GM21825 (cell line): ENCODE measurements at regions not wholly inside any gene's neighbourhood (a gene's known extent, or its start where the extent isn't known, plus 50 kb on each side); places are given as distances from the start of the nearest gene placed in this dataset.

Source experiments
- ATAC-seq: cut with Tn5 transposase; IDR thresholded peaks from one replicate; pipeline ENCODE4 v1.9.1; 2021; ENCODE audit warnings: mild to moderate bottlenecking, moderate library complexity; ENCODE audit not compliant: unreplicated experiment

DNA sequence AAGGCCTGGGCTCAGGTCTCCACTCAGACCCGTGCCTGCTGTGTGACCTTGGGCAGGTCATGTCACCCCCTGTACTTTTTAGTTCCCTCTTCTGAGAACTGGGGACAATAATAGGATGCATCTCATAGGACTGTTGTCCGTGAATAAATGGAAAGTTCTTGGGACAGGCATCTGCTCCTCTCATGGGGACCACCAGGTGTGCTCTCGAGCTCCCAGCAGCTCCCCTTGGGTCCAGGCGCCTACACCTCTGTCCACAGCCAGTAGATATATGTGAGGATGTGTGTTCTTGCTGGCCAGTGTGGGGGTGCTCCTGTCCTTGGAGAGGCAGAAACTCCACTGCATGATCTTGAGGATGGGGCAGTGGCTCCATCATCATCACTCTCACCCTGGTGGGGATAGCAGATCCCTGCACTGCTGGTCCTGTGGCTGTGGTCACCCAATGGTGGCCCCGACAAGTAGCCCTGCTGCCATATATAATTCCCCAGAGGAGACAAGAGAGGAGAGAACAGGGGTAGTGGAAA lies 257.6 kb upstream of the TLE3 start:
- no peak for ATAC-seq

DNA sequence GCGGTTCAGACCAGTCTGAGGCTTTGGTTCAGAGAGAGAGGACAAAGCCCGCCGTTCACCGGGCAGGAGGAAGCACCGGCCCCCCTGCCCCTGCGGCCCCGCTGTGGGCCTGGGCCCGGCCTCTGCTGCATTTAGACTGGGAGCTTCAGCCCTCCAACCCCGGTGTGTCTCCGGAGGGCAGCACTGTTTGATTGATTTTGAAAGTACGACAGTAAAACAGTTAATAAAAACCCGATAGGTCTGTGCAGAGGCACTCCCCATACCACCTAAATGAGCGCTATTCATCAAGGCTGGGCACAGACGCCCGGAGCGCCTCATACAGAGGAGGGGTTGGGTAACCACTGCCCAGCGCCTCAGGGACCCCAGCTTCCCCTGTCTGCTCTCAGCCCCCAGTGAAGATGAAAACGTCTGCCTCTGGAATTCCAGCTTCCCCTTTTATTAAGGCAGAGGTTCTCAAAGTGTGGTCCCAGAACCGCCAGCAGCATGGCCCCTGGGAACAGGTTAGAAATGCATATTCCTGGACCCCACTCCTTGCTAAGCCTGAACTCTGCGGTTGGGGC lies 256.7 kb upstream of the TLE3 start:
- no peak for ATAC-seq

DNA sequence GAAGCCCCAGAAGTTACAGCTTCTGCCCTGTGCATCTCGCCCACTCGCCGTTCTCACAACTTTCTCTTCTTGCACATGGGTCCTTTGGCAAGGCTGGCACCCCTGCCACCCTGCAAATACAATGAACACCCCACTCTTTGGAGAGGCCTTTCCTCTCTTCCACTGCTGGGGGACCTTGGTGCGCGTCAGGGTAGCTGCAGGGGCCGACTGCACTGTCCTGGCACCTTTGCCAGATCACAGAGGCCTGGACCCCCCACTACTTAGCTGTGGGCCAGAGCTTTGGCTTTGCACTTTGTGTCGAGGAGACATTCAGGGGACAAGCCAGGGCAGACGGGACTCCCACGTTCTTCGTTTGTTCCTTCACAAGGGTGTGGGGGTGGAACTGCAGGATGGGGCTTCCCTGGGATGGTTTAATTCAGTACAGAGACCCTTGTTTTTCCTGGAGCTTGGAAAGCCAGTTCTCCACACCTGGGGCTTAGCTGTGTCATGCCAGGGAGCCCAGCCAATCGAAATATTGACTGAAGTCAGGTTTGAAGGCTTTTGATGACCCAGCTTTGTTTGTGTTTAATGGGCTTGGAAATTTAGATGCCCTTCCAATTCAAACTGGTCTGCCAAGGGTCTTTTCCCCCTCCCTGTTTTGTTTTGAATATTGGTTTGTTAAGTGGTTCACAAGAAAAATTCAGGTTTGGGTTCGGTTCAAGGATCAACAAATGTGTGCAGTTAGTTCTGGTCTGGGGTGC lies 256.1 kb upstream of the TLE3 start:
- no peak for ATAC-seq

DNA sequence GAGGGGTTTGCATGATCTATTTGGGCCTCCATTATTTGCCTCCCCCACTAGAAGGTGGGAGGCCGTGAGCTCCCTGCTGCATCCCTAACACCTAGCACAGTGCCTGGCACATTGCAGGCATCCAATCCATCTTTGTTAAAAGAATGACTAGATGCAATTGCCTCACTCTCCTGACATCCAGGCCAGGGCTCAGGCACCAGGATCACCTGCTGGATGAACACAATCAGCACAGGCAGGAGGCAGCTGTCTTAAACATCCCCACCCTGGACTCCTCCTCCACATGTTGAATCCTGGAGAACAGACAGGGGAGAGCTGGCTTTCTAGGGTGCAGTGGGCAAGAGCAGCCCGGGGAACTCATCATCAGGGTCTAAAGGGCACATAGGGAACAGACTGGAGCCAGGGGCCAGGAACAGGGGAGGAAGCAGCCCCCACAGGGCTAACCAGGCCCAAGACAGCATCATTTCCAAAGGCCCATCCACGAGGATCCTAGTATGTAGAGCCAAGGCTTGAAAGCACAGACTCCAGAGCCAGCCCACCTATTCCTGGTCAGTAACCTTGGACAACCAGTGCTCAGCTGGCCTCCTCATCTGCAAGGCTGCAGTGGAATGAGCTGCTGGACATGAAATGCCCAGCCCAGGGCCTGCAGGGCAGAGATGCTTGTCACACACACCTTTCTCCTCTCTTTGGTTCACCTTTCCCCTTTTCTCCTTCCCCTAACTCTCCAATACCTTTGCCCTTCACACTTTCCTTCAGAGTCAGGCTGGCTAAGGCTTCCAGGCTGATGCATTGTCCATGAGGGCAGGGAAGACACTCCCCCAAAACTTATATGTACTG lies 254.4 kb upstream of the TLE3 start:
- ATAC-seq: no peak

DNA sequence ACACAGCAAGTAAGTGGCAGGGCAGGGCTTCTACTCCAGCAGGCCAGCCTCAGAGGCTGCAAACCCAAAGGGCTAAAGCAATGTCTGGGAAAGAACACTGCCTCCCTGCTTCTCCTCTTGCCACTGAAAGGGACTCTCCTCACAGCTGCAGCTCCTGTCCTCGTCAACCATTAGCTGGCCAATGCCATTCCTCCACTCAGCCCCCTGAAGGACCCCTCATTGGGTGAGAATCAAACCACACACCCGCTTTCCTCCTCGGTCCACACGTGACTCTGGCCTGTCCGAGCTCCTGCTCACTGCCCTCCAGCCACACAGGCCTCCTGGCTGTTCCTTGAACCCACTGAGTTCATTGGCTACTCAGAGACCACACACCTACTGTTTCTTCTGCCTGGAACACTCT lies 253.7 kb upstream of the TLE3 start:
- ATAC-seq: no peak

DNA sequence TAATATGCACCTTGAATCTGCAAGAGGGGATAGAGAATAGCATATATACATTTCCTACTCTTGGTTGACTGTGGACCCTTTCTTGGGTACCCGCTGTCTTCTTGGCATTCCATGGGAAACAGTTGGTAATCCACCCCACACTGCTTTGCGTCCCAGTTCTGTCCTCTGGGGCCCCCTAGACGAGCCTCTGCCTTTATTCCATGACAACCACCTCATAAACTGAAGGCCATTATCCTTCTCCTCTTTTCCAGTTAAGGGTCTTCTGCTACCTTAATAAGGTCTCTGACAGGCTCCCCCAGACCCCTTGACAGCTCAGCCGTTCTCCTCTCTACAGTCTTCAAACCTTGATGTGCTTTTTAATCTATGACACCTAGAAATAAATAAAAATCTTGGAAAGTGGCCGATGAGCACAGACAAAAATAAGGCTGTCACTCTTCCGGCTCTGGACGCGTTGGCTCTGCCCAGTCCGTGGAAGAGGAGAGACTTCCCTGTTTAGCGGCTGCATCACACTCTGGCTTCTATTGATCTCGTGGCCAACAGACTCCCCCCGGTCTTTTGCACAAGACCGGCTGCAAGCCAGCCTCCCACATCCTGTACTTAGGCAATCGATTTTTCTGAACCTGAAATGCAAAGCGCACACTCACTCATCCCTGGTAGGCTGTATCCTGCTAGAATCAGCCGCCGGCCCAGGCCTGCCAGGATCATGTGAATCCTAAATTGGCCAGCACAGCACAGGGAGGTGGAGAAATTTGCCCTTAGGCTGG lies 251.0 kb upstream of the TLE3 start:
- no peak for ATAC-seq

DNA sequence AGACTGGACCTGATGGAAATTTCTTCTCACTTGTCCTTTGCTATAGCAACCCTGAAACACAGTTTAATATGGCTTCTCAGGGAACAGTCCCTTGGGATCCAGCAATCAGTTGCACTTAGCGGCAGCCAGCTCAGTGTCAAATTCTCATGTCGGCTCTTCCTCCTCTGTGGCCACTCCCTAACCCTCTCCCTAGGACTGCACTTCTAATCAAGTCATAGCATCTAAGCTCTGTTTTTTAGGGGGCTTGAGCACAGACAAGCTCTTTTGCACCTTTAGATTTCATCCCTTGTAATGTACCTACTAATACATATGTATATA lies 250.5 kb upstream of the TLE3 start:
- ATAC-seq: no peak

DNA sequence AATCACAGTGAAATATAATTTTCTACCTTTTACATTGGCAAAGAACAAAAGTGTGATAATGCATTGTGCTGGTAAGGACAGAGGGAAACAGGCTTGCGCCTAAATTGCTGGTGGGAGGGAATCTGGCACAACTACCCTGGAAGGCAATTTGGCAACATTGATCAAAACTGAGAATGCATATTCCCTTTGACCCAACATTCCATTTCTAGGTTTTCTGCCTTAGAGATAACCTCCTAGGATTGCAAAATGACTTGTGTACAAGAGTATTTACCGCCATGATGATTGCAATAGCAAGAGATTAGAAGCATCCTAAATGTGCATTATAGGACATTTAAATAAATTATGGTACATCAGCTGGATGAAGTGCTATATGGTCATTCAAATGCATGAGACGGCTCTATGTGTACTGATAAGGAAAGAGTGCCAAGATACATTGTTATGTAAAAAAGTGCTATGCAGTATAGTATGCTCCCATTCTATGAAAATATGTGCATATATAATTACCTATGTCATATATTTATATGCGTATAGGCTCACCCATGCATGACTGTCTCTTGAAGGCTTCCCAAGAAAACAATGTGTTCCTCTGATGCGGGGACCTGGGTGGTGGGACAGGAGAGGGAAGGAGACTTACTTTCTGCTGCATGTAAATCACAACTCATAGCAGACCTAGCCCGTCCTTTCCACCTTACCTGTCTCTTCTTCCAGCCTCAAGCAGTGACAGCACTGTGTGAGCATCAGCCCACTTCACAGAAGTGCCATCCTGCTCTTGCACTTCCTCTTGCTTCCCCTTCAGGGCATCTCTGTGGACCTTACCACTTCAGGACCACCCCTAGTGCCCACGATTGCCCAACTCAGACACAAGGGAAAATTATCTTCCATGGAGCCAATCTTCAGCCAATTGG lies 249.9 kb upstream of the TLE3 start:
- ATAC-seq: no peak

DNA sequence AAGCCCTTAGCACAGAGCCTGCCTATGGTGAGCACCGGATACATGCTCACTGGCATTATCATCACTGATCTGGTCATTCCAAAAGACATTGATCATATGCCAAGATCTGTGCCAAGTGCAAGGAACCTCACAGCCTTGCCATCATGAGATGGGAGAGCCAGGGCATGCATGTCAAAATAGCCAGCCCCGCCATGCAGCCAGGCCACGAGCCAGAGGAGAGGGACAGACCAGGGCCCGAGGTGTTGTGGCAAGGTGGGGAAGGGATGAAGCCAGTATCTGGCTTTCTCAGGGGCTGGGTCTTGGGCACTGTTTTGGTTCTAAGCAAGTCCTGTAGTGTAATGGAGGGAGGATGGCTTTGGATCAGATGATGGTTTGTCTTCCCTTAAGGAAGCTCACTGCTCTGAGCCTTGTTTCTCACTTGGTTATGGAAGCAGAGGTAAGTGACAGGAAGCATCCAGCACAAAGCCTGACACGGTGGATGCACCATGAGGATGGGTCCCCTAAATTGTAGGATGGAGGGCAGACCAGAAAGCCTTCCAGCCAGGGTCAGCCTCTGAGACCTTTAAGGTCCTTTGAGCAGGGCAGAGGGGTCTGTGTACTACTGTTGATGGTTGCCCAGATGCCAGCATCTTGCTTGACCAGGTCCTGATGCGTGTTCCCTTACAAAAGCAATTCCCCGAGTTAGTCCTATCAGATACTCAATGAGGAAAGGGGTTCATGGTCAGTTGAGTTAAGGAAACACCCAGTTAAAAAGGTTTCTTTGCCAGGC lies 247.7 kb upstream of the TLE3 start:
- no peak for ATAC-seq

DNA sequence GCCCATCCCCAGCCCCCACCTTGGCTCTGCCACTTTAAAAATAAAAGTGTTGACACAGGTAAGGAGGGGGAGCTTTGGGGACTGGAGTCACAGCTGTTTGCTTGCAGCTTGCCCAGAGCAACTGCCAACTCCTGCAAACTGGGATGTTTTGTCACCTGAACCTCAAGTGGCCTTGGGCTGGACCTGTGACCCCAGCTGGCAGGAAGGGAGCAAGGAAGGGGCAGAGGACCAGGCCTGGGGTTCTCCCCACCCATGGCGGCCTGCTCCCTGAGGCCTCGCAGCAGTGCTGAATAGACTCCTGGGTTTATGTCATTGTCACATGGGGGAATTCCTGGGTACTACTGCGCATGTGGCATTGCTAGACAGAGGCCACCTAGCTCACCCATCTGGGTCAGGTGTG lies 246.9 kb upstream of the TLE3 start:
- no peak for ATAC-seq

DNA sequence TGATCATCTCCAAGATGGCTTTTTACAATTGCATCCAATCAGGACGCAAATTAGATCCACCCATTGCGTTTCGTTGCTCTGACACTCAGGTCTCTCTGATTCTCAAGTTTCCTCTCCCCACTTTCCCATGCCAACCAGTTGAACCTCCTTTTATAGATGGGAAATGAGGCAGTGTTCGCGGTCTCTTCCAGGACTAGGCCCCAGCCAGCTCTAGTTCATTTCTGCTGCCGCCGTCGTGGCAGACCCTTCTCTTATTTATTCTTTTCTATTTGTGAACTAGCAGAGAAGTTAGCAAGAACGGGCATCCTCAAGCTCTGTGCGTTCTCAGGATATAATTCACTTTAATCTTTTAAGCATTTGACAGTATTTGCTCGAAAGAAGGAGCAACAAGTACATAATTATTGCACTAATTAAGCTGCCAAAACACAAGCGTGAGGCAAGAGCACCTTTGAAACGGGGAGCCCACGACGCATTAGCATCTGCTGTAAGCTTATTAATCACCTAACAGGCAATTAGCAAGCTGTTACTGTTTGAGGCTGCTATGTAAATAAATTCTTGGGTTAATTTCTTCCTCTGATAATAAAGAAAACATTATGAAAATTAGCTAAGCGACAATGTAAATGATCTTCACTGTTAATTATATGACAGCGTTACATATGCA lies 246.4 kb upstream of the TLE3 start:
- ATAC-seq: no peak

DNA sequence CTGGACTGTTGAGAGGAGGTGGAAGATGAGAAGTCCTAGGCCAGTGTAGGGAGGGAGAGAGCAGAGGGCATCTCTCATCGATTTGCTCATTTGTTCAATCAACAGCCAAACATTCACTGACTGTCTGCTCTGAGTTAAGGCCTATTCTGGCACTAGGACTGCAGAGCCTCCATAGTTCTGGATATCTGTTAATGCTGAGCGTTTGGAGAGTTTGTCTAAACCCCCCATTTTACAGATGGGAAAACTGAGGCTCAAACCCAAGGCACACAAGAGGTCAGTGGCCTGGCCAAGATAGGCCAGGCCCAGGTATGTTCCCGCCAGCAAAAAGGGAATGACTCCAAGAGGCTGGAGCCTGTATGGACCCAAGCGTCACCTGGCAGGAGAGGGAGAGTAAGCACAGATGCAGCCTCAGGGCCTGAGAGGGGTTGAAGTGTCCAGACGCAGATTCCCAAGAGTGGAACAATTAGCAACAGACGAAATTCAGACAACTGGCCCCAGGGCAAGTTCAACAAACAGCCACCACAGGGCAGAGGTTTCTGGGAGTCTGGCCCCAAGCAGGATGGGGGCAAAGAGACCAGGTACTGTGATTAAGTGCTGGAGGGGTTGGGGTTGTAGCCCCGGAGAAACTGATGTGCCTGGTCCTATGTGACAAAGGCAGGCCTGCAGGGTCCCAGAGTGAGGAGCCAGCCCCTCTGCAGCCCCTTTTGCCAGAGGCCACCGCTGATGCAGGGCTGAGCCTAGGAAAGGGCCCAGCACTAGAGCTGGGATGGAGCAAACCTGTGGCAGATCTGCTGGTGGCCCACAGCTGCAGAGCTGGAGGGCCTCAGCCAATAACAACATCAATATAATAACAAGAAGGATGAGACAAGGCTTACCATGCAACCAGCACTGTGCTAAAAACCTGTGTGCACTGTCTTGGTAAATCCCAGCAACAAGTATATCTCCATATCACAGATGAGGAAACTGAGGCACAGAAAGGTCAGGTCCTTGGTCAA lies 245.1 kb upstream of the TLE3 start:
- no peak for ATAC-seq

DNA sequence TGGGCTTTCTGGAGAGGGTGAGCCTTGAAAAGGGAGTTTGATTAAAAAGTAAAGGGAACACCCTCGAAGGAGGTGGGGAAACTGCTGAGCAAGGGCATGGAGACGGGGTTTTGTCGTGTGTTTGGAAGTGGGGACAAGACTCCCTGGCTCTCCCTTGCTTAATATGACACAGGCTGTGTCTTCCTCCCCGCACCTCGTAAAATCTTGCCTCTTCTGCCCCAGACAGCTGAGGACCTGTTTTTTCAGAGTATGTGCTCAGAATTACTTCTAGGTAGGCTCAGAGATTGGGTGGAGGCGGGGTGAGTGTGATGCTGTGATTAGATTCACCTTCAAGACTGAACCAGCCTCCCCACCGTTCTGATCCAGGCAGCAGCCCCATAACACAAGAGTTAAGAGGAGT lies 244.4 kb upstream of the TLE3 start:
- no peak for ATAC-seq

DNA sequence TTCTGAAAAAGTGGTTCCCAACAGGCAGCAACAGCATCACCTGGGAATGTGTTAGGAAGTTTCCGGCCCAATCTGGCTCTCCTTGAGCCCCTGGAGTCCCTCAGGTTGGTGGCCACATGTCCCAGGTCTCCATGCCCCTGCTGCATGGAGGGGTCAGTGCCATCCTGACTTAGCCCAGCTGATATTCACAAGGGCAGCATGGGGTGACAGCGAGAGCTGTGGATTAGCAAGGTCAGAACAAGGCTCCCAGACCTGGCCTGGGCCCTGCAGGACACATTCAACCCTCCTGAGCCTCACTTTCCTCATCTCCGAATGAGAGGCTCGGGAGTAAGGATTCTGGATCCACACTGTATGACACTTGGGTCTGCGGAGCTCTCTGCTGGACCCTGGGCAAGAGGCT lies 243.8 kb upstream of the TLE3 start:
- no peak for ATAC-seq

DNA sequence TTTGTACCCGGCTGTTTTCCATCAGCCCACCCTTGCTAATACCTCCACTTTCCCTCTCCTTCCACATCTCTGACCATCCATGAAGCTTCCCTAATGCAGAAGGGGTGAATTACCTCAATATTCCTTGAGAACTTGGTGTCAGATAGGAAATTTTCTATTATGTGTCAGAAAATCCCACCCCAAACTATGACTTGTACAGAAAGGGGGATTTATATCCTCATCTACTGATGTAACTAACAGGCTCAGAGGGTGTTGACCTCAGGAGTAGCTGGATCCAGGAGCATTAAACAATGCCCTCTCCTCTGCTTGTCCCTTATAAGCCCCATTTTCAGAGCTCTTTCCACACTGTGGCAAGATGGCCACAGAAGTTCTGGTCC lies 242.8 kb upstream of the TLE3 start:
- no peak for ATAC-seq

DNA sequence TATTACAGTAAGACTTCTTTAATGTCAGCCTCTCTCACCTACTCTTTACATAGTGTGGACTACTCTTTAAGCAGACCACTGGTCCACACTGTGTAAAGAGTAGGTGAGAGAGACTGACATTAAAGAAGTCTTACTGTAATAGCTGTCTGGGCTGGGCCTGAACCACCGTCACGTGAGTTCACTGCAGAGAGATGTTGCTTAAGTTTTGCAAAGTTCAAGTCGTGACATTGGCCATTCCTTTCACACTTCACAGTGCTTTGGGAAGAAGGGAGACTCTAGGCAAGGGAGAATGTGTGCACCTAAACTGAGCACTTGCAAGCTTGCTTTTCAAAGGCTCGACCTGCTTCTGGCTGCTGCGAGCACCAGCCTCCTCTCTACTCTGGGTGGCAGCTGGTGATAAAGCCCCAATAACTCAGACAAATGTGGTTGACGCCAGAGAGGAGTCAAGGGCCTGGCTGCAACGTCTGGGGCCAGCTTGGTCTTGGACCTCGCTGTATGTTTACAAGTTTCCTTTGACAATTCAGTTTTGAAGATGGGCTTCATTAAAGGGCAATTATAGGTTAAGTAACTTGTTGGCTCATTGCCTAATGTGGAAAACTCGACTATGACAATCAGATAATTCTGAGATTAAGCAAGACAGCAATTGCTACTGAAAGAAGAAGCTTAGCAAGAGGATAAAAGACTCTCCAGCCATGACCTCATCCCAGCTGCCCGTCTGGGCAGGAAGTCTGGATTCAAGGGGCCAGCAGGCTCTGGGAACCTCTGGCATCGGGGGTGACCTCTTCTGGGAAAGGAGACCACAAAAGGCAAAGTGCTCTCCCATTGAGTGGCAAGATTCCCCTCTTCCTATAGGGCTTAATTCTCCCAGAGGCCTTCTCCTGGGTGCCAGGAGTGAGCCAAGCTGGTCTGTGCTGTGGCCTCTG lies 242.1 kb upstream of the TLE3 start:
- ATAC-seq: no peak
